ENCODE measurements at regions not wholly inside any gene's neighbourhood (a gene's known extent, or its start where the extent isn't known, plus 50 kb on each side); places are given as distances from the start of the nearest gene placed in this dataset.

DNA sequence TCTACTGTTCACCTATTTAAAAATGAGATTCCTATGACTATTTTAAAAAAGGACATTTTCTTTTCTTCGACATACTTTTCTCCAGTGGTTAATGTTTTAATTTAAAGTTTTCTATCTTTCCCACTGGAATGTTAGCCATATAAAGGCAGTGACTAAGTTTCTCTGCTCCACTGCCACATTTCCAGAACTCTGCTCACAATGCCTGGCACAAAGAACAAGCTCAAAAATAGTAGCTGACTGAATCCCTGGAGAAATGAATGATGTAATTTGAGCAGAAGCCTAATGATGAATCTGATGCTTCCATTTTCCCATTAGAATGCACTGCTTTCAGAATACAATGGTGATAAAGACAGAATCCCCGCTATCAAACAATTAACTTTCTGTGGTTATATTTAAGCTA, 817.8 kb downstream of the MTRR start:
- TF ChIP-seq, protein P1, sequence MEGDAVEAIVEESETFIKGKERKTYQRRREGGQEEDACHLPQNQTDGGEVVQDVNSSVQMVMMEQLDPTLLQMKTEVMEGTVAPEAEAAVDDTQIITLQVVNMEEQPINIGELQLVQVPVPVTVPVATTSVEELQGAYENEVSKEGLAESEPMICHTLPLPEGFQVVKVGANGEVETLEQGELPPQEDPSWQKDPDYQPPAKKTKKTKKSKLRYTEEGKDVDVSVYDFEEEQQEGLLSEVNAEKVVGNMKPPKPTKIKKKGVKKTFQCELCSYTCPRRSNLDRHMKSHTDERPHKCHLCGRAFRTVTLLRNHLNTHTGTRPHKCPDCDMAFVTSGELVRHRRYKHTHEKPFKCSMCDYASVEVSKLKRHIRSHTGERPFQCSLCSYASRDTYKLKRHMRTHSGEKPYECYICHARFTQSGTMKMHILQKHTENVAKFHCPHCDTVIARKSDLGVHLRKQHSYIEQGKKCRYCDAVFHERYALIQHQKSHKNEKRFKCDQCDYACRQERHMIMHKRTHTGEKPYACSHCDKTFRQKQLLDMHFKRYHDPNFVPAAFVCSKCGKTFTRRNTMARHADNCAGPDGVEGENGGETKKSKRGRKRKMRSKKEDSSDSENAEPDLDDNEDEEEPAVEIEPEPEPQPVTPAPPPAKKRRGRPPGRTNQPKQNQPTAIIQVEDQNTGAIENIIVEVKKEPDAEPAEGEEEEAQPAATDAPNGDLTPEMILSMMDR (IDR thresholded peaks at IDR 0.05), result no peak
- no peaks in the 10 kb centered on the region for H3K27me3 ChIP-seq
- H3K4me1 ChIP-seq, result no peaks in the 10 kb centered on the region
- no peaks in the 10 kb centered on the region for H3K36me3 ChIP-seq
- no peak for DNase-seq (ENCODE audit: low spot score)
- no peaks in the 10 kb centered on the region for H3K9me3 ChIP-seq
- H3K4me3 ChIP-seq, result no peak overlapping the region
- no peak overlapping the region for H3K27ac ChIP-seq

DNA sequence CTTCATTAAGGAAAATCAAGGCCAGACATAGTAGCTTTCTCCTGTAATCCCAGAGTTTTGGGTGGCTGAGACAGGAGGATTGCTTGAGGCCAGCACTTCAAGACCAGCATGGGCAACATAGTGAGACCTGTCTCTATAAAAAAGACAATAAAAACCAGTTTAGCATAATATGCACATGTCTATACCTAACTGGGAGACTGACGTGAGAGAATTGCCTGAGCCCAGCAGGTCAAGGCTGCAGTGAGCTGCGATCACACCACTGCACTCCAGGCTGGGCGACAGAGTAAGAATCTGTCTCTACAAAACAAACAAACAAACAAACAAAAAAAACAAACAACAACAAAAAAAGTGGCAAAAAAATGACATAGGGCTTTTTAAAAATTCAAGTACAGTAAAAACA, 820.8 kb downstream of the MTRR start:
- Histone ChIP-seq H3K27me3 (no peaks in the 10 kb centered on the region), H3K27ac (no peak overlapping the region), H3K9me3 (no peaks in the 10 kb centered on the region), H3K36me3 (no peaks in the 10 kb centered on the region), H3K4me3 (no peak overlapping the region), H3K4me1 (no peaks in the 10 kb centered on the region)
- TF ChIP-seq, protein P1 (IDR thresholded peaks at IDR 0.05), result no peak
- DNase-seq (ENCODE audit: low spot score), result no peak

DNA sequence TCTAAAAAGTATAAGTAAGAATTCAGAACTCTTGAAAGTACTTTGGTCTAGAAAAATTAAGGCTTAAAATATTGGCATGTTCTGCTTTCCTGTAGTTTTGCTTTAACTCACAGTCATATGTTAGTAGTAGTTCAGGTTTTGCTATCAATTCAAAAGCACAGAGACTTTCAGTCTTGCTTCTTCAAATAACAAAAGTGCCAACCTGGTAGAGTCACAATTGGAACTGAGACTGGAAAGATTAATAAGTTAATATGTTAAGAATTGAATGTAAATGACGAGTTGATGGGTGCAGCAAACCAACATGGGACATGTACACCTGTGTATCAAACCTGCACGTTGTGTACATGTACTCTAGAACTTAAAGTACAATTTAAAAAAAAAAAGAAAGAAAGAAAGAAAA, 822.3 kb downstream of the MTRR start:
- DNase-seq (ENCODE audit: low spot score), result no peak
- Histone ChIP-seq H3K27me3 (no peaks in the 10 kb centered on the region), H3K4me3 (no peak overlapping the region), H3K36me3 (no peaks in the 10 kb centered on the region), H3K9me3 (no peaks in the 10 kb centered on the region), H3K4me1 (no peaks in the 10 kb centered on the region), H3K27ac (no peak overlapping the region)
- TF ChIP-seq, protein P1 (IDR thresholded peaks at IDR 0.05), result no peak

DNA sequence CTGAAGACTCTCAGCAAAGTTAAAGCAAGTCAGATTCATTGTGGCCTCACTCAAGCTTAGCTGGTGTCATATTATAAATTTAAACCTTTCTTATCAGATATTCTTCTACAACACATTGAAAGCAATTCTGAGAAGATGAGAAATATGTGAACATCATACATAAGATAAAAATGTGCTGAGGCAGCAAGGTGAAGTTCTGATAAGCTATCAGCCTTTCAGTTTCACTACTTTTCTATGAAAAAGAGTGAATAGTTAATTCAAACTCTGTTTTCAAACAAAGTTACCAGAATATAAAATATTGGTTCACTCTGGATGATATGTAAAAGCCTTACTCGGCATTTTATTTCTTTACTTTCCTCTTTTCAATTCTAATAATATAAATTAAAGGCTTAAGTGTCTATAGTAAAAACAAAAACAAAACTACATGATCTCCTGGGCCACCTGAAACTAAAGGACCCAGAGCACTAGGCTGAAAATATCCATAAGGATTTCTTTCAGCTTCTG, 824.4 kb downstream of the MTRR start:
- TF ChIP-seq, protein P1 (IDR thresholded peaks at IDR 0.05), result no peak
- no peaks in the 10 kb centered on the region for H3K27me3 ChIP-seq
- no peaks in the 10 kb centered on the region for H3K4me1 ChIP-seq
- no peaks in the 10 kb centered on the region for H3K9me3 ChIP-seq
- H3K4me3 ChIP-seq, result no peak overlapping the region
- H3K27ac ChIP-seq, result no peak overlapping the region
- DNase-seq (ENCODE audit: low spot score), result no peak
- no peaks in the 10 kb centered on the region for H3K36me3 ChIP-seq

DNA sequence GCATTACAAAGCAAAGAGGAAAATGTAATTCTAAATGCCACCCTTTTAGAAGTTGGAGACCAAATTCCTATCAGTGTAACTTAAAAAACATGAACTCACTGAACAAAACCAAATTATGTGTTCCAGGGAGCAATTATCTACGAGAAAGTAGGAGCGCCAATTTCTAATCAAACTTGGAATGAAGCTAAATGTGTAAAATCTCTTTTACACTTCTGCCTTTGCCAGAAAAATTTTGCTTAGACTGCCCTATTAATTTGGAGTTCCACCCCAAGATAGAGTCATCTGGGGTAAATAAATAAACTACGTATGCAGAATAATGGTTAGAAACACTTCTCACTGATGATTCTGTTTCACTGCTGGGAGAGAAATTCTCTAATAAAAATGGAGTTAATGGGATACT, 825.6 kb downstream of the MTRR start:
- TF ChIP-seq, protein P1 (IDR thresholded peaks at IDR 0.05), result no peak
- no peaks in the 10 kb centered on the region for H3K9me3 ChIP-seq
- DNase-seq (ENCODE audit: low spot score), result no peak
- H3K4me3 ChIP-seq, result no peak overlapping the region
- H3K27ac ChIP-seq, result no peak overlapping the region
- H3K4me1 ChIP-seq, result no peaks in the 10 kb centered on the region
- no peaks in the 10 kb centered on the region for H3K27me3 ChIP-seq
- H3K36me3 ChIP-seq, result no peaks in the 10 kb centered on the region
